ENCODE measurements at regions not wholly inside any gene's neighbourhood (a gene's known extent, or its start where the extent isn't known, plus 50 kb on each side); places are given as distances from the start of the nearest gene placed in this dataset.

GRCh38 chr4:66589183-66589582, 918.9 kb upstream of the EPHA5 start:
- TF ChIP-seq, protein P1, sequence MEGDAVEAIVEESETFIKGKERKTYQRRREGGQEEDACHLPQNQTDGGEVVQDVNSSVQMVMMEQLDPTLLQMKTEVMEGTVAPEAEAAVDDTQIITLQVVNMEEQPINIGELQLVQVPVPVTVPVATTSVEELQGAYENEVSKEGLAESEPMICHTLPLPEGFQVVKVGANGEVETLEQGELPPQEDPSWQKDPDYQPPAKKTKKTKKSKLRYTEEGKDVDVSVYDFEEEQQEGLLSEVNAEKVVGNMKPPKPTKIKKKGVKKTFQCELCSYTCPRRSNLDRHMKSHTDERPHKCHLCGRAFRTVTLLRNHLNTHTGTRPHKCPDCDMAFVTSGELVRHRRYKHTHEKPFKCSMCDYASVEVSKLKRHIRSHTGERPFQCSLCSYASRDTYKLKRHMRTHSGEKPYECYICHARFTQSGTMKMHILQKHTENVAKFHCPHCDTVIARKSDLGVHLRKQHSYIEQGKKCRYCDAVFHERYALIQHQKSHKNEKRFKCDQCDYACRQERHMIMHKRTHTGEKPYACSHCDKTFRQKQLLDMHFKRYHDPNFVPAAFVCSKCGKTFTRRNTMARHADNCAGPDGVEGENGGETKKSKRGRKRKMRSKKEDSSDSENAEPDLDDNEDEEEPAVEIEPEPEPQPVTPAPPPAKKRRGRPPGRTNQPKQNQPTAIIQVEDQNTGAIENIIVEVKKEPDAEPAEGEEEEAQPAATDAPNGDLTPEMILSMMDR (IDR thresholded peaks at IDR 0.05): no peak
- TF ChIP-seq POLR2AphosphoS5 (IDR thresholded peaks at IDR 0.05): no peak
- TF ChIP-seq POLR2A (IDR thresholded peaks at IDR 0.05): no peak
- no peak for TF ChIP-seq EP300 (IDR thresholded peaks at IDR 0.05)
